NK-92 treated with Interleukin-12 subunit alpha and Interleukin-12 subunit beta, amount 100 ng/mL, for 24 hours (cell line): ENCODE measurements at regions not wholly inside any gene's neighbourhood (a gene's known extent, or its start where the extent isn't known, plus 50 kb on each side); places are given as distances from the start of the nearest gene placed in this dataset.
"Not testable (repeated sequence)": the region's sequence is repeated elsewhere in the genome, so short reads cannot be mapped to it uniquely, and the experiment has no call there.

Source experiments
- DNase-seq: peaks from one replicate; lab custom pipeline; 2025; lab: John Stamatoyannopoulos, UW

- no peak for DNase-seq
Observed at GRCh38 chr18:997499-997898, 92.8 kb downstream of the ADCYAP1 start.

- no peak for DNase-seq
Observed at GRCh38 chr18:998936-999335, 94.3 kb downstream of the ADCYAP1 start.

- DNase-seq = no peak
Observed at GRCh38 chr18:1002653-1003178, 98.0 kb downstream of the ADCYAP1 start.

GRCh38 chr18:1003499-1003898, 98.8 kb downstream of the ADCYAP1 start:
- DNase-seq = no peak

GRCh38 chr18:1006304-1006703, 101.6 kb downstream of the ADCYAP1 start:
- no peak for DNase-seq

- DNase-seq = no peak
Observed at GRCh38 chr18:1006965-1007364, 102.3 kb downstream of the ADCYAP1 start.

GRCh38 chr18:1011349-1011748, 106.7 kb downstream of the ADCYAP1 start:
- DNase-seq = no peak

GRCh38 chr18:1012775-1013174, 108.1 kb downstream of the ADCYAP1 start:
- no peak for DNase-seq

- no peak for DNase-seq
Observed at GRCh38 chr18:1013951-1014350, 109.3 kb downstream of the ADCYAP1 start.

- no peak for DNase-seq
Observed at GRCh38 chr18:1014509-1014908, 109.8 kb downstream of the ADCYAP1 start.

- DNase-seq = no peak
Observed at GRCh38 chr18:1014951-1015624, 110.4 kb downstream of the ADCYAP1 start.

GRCh38 chr18:1015777-1016176, 111.1 kb downstream of the ADCYAP1 start:
- no peak for DNase-seq

- DNase-seq = no peak
Observed at GRCh38 chr18:1017227-1018058, 112.8 kb downstream of the ADCYAP1 start.

- DNase-seq = no peak
Observed at GRCh38 chr18:1018181-1018681, 113.6 kb downstream of the ADCYAP1 start.

GRCh38 chr18:1019191-1019590, 114.5 kb downstream of the ADCYAP1 start:
- DNase-seq = no peak

GRCh38 chr18:1020731-1021344, 116.2 kb downstream of the ADCYAP1 start:
- DNase-seq = no peak

- no peak for DNase-seq
Observed at GRCh38 chr18:1026930-1027329, 122.3 kb downstream of the ADCYAP1 start.

GRCh38 chr18:1033092-1033491, 128.4 kb downstream of the ADCYAP1 start:
- DNase-seq = not testable (repeated sequence)

GRCh38 chr18:1034971-1035370, 130.3 kb downstream of the ADCYAP1 start:
- no peak for DNase-seq

GRCh38 chr18:1036926-1037325, 132.3 kb downstream of the ADCYAP1 start:
- no peak for DNase-seq

- no peak for DNase-seq
Observed at GRCh38 chr18:1037776-1038175, 133.1 kb downstream of the ADCYAP1 start.

GRCh38 chr18:1039421-1039820, 134.8 kb downstream of the ADCYAP1 start:
- no peak for DNase-seq

- not testable (repeated sequence) for DNase-seq
Observed at GRCh38 chr18:1043039-1043438, 138.4 kb downstream of the ADCYAP1 start.
